ENCODE measurements at regions not wholly inside any gene's neighbourhood (a gene's known extent, or its start where the extent isn't known, plus 50 kb on each side); places are given as distances from the start of the nearest gene placed in this dataset.

- no peak for DNase-seq (ENCODE audit: low spot score)
Observed at GRCh38 chr5:8961956-8962355, 583.9 kb downstream of the SEMA5A start.

- no peak for DNase-seq (ENCODE audit: low spot score)
Observed at GRCh38 chr5:8981016-8981415, 564.9 kb downstream of the SEMA5A start.

GRCh38 chr5:8981496-8981895 lies 564.4 kb downstream of the SEMA5A start:
- no peak for DNase-seq (ENCODE audit: low spot score)

GRCh38 chr5:8984386-8984785 lies 561.5 kb downstream of the SEMA5A start:
- DNase-seq (ENCODE audit: low spot score), result no peak

Measured in H4 (cell line).